ENCODE measurements at regions not wholly inside any gene's neighbourhood (a gene's known extent, or its start where the extent isn't known, plus 50 kb on each side); places are given as distances from the start of the nearest gene placed in this dataset.

DNA sequence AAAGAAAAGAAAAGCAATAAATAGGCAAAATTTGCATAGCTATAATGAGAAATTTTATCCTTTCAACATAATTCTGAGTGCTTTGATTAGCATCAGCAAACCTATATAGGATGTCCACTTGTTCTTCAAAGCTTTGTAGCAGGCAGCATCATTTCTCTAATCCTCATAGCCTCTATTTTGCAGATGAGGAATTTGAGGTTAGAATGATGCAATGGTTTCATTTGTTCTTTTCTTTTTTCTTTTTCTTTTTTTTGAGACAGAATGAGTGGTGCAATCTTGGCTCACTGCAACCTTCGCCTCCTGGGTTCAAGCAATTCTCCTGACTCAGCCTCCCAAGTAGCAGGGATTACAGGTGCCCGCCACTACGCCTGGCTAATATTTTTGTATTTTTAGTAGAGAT lies 594.4 kb downstream of the TOX3 start:
- DNase-seq: no peak

DNA sequence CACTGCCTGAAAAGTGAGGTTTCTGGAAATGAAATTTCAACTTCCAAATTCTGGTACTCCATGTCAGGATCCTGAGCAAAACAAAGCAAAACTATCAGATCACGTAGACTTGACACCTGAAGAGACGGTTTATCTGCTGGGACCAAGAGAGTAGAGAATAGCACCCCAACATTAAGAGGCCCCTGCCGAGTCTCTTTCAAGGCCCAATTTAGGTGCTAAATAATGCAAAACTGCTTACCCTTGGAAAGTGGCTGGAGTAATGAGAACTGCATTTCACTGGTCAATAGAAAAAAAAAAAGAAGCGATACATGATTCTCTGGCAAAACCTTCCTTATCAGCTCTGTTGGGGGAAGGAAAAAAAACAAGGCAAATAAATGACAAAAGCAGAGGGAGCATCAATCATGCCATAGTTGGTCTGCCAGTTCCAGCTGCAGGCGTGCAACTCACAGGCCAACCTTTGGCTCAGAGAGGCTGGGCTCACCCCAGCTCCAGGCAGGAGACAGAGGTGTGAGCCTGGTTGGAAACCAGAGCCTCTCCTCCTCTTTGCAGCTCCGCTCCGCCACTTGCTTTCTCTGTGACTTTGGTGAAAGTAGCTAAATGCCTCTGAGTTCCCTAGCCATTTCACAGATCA lies 595.2 kb downstream of the TOX3 start:
- DNase-seq: no peak

DNA sequence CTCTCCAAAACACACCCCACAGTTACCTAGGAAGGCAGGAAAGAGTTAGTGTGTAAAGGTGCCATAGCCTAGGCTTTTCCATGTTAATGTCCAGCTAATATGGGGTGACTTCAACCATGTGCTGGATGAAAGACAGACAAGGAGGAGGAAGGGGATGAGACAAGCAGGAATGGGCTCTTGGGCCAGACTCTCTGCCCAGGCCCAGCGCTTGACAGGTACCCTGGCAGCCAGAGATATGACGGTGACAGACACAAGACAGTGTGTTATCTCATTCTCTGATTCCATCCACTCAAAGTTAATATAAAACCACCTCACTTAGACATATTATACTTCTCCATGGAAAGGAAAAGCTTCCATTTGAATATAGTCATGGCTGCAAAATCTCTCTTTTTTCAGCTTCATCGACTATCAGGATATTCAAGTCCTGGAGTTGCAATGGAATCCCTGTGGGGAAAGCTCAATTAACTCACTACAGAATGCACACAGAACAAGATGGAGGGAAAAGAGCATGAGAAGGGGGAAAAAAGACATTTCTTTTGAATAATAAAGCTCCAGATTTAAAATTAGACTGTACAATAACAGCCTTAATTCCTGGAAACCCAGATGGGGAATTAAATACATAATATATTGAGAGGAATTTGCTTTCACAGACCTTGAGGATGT lies 596.7 kb downstream of the TOX3 start:
- DNase-seq: no peak

DNA sequence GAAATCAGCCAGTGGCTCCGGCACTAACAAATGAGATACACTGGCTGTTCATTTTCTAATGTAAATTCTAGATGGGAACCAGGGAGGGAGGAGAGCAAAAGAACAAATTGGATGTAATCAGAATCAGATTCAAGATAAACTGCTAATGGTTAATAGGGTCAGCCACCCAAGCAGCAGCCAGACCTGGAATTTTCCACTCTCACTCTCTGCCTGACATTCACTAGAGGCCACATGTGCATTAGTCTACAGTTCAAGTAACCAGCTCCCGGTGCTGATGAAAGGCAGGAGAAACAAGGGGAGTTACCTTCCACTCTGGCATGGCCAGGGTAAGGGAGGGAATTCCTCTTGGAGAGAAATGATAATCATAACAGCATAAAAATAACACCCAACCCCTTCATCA lies 597.7 kb downstream of the TOX3 start:
- no peak for DNase-seq

DNA sequence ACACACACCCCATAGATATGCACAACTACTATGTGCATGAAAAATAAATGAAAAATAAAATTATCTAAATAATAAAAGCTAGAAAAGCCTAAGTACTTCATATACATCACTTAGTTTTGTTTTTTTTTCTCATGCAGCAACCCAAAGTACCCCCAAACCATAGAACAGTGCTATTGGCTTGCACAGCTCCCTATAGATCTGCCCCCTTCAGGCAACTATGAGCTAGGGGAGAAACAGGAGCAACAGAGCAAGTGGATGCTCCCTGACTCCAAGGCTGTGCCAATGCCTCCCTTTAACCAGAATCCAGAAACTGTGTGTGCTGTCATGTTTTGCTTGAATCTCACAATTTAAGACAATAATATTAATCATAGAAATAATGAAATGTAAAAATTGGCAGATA lies 605.5 kb downstream of the TOX3 start:
- no peak for DNase-seq

DNA sequence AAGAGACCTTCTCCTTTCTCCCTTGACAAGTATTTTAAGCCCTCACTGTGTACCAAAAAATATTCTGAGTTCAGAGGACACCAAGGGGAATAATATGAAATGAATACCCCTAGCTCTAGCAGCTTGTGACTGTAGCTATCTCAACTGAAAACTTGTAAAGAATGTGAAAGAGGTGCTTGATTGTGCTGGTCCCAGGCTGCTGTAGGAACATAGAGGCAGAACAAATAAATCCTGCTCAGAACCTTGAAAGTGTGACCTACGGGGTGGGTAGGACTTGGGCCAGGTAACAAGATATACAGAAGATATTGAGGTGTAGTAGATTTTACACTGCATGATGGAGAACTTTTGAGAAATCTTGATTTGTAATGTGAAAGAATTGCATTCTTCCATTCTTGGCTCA lies 606.8 kb downstream of the TOX3 start:
- DNase-seq: no peak

DNA sequence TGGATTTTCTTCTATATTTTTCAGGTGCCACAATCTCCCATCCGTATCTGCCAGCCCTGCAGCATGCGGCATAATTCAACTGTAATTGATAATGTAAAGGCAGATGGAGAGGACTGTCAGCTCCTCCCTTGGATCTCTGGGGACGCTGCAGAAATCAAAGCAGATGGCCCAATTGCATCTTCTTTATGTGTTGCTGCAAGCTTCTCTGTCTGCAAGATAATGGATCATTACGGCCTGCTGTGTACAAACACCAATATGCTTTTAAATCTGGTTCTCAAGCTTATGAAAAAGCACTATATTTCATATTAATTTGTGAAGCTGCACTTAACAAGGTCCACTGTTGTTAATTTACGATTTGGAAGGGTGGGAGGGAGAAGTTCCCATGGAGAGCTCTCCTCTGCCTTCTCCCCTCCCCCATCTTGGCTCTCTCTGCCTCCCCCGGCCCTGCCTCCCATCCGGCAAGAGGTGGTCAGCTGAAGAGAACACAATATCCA lies 607.5 kb downstream of the TOX3 start:
- no peak for DNase-seq

DNA sequence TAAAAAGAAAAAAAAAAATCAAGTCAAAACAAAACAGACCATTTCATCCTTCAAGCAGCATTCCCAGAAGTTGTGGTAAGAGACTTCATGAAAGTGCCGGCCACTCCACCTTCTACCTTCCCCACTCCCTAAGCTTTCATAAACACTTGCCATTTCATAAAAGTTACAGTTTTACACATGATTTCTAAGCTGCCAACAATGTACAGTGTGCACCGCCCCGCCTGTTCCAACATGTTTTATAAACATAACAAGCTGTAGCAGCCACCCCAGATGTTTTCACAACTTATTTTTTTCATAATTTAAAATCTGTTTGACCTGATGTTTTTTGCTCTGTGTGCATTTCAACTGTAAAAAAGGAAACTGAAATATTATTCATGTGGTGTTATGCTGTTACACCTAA lies 608.1 kb downstream of the TOX3 start:
- no peak for DNase-seq

DNA sequence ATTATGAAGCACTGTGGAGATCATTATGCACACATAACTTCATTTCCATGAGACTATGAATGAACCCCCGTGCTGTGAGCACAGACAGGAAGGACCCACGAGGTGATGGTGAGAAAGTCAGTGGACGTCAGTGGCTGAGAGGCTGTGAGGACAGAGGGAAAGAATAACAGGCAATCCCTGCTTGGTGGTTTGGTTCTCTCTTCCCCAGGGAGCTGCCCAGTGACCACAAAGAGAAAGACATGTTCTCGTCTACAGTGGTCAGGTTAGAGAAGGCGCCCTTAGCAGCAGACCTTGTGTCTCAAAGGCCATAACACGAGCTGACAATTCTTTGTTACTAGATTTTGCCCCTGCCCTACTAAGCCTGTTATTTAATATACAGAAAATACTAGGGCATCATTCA lies 609.2 kb downstream of the TOX3 start:
- DNase-seq: no peak

DNA sequence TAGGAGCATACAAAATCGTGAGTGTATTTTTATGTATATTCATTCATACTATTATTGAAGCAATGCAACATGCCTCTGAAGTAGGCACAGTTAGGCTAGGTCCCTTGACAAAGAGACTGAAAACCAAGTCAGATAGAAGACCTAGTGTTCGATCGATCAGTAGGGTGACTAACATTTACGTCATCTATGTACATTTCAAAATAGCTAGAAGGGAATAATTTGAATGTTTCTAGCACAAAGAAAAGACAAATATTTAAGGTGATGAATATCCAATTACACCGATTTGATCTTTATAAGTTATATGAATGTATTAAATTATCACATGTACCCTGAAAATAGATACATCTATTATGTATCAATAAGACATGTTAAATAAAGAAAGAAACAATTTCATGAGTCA lies 610.1 kb downstream of the TOX3 start:
- no peak for DNase-seq

DNA sequence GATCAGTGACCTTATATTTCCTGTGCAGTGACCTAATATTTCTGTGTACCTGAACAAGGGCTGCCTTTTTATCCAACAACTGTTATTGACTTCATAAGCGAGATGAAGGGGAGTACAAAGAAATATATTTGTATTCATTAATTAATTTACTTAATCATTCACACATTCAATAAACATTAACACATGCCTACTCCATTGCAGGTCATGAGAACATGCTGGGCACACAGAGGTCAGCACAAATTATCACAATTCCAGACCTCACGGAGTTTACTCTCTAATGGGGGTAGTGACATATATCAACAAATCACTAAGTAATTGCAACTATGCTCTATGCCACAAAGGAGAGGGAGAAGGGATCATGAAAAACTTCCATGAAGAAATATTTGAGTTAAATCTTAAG lies 614.6 kb downstream of the TOX3 start:
- no peak for DNase-seq

DNA sequence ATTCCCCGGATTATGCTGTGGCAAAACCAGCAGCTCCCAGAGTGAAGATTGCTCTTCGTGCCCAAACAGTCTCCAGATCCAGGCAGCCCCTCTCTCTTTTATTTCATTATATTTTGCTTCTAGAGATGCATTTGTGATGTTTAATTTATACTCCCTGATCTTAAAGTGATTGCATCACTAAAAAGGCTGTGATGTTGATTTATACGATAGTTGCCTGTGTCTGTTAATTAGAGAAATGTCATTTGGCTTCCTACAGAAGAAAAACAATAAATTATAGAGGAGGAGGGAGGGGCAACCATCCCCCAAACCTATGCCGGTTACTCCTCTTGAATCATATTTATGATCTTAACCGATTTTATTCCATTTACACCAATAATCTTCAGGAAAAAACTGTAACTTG lies 615.3 kb downstream of the TOX3 start:
- no peak for DNase-seq

DNA sequence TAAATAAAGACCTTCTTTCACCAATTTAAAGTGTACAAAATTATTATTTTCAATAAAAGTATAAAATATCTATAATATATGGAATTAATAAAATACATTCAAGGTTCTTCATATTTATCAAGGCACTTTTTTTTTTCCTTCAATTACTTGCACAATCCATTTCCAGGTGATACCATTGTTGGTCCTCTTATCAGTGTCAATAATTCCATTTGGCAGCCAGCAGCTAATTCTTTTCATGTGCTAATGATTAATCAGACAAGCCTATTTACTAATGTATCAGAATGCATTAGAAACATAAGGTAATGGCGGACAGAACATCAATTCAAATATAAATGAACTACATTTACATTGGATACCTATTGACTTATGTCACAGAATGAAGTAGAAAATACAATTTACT lies 622.2 kb downstream of the TOX3 start:
- DNase-seq: no peak

DNA sequence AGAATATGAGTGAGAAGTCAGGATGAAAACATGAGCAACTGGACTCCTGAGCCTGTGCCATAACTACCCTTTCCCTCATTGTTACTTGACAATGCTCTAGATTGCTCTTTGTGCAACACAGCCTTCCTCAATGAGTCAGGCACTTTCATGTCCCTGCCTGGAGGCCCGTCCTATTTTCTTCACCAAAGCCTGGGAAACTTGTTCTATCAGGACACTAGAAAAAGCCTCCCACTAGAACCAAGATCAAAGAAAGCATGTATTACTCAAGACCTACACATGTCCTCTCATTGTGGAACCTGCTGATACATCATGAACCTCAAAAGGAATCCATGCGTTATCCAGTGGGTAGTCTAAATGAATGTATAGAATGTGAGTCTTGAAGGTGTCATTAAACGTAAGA lies 624.5 kb downstream of the TOX3 start:
- no peak for DNase-seq

DNA sequence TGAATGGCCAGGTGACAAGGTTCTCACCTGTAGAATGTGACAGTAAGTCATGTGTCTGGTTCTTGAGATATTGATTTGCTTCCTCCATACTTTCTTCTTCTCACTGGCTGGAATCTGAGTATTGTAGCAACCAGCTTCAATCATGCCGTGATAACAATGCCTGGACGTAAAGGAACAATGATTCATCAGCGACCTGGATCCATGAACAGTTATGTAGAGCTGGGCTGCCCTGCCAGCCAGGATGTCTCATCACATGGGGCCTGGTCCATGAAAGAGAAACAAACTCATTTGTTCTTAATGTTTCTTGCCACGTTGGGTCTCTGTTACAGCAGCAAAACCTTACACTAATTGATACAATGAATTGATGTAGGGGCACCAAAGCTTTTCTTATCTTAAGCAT lies 627.2 kb downstream of the TOX3 start:
- DNase-seq: no peak

DNA sequence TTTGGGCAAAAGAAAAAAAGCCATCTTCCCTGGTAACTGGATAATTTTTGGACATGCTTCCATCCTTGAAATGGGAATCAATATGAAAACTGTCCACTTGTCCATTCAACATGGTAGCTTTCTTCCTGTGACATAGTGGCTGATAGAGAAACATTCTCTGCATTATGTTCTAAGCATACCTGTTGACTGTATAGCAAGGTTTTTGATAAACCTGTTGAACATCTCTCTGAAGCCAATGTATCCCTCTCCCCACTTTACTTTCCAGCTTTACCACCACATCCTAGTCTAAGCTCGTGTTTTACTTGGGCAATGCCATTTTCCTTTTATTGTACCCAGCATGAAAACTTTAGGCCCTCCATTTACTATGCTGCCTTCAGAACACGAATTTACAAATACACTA lies 630.1 kb downstream of the TOX3 start:
- no peak for DNase-seq

DNA sequence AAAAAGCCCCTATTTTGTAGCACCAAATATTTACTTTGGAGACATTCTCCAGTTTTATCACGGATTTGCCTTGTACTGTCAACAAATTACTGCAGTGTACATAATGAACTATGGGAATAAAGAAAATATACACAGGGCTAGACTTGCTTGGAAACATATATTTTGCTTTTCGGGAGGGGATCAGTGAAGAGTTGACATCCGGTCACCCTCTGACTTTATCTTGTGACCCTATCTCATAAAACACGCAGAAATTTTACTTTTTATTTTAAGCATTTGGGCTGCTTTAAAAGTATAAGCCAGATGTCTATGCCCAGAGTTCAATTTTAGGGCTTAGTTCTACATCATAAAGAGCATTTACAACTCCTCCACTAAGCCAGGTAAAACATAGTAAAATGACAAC lies 630.7 kb downstream of the TOX3 start:
- DNase-seq: no peak

DNA sequence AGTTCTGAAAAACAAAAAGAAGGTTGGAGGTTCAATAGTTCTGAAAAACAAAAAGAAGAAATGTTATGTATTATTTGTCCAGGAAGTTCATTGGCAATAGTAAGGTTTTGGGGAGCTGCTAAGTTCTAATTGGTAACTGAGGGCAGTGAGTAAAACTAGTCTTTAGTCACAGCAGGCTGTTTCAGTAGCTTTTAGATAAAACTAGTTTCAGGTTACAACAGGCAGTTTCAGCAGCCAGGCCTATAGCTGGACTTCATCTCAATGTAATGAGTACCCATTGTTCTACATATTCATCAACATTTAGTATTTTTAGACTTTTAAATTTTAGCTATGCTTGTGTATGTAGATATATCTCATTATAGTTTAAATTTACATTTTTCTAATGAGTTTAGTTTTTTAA lies 639.3 kb downstream of the TOX3 start:
- DNase-seq: no peak

DNA sequence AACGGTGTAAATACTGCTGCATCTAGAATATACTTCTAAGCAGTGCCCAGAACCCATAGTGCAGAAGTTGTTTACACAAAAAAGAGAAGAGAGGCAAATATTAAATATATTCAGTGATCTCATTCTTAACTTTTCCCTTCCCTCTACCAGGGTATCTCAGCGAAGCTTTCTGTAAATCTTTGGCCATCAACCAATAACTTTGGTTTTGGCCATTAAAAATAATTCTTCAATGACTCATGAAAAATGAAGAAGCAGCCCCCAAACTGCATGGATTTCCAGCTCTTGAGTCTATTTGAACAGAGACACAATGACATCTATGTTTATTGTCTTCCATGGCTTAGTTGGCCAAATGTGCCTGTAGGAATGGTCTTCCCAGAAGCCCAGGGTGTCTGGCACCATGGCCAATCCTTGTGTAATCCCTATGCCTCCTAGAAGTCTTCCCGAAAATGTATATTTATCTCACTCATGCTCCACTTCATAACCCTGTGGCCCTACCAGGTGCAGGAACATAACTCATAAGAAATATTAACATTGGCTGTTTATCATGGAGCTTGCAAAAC lies 646.6 kb downstream of the TOX3 start:
- no peak for DNase-seq

DNA sequence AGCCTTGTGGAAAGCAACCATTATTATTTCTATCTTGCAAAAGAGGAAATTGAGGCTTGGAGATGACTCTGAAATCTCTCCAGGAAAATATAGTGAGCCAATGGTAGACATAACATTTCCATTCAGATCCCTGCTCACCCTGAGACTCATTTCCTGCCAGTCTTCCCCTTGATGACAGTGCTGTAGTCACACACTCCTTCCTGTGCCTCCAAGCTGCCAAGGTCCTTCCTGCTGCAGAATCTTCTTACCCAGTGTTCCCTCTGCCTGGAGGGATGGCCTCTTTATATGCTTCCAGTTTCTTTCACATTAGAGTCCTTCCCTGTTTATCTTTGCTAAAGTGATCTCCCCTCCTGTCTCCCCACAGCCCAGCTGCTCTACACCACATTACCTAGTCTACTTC lies 648.1 kb downstream of the TOX3 start:
- DNase-seq: no peak

DNA sequence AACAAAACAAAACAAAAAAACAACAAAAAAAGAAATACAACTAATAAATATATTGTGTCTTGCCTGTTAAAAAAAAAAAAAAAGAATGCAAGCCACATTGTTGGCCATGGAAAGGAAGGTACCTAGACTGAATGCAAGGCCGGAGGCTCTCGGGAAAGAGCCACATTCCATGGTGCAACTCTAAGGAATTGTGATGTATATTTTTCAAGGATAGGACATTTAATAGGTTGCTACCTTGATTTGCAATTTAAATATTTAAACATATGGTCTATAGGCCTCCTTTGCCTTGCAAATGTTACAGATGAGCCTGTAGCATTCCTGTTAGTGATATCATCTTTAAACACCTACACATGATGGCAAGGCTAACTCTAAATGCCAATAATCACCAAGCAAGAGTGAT lies 650.9 kb downstream of the TOX3 start:
- peak; percentile 35 to 54 for DNase-seq

DNA sequence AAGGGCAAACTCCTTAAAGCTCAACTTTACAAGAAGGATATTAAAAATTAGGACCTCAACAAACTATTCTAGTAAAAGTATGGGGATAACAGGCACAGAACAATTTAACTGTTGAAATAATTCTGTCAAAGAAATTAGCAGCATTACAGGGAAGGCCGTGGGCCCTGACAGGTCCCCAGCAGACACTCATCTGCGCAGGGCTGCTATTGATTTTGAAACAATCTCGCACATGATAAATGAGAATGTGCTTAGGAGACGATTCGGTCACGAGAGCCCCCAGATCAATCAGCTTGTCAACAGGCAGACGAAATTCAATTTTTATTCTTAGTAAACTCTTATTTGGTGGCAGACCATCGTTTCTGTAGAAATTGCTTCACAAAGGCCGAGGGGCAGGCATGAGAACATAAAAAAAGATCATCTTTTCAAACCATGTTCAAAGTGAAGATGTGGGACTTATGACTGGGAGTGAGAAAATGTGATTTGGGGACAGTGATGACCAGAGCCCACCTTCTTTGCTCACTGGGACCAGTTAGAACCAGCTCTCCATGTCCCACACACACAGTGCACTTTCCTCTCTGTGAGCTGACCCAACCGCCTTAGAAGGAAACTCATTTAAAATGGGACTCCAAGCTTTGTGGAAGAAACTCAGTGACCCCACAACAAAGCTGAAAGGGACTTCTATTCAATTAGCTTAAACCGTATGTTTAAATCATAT lies 654.5 kb downstream of the TOX3 start:
- DNase-seq: no peak

DNA sequence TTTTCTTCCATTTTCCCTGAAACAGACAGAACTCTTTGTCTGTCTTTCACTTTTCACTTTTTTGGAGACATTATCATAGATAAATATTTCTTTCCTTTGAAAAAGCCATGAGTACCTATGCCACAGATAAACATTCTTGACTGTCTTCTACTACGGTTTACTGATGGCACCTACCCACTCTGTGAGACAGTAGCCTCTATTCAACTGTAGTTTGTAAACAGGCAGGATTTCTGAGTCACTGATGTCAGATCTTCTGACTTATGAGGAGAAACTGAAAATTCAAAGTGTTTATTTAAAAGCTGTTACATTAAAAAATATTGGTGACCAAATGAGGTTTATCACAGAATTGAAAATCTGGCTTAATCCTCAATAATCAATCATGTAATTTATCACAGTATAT lies 658.4 kb downstream of the TOX3 start:
- DNase-seq: no peak

DNA sequence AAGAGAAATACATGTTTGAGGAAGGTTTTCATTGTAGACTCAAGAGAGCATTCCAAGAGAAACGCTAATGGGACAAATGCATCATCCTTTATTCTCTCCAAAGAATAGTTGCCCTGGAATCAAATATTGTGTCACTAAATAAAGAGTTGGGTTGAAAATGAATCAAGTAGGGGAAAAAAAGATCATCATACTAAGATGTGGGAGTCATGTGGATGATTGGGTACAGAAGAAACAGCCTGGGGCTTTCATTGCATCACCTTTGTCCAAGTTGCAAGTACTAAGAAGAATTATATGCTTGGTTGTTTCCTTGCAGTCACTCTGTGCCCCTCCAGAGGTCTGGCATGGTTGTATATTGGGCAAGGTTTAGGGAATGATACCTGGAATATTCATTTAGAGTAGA lies 658.9 kb downstream of the TOX3 start:
- DNase-seq: no peak

Measured in NCI-H526 (cell line).